HG02973 (cell line): ENCODE measurements at regions not wholly inside any gene's neighbourhood (a gene's known extent, or its start where the extent isn't known, plus 50 kb on each side); places are given as distances from the start of the nearest gene placed in this dataset.

ENCODE experiments used
- ATAC-seq: cut with Tn5 transposase; IDR thresholded peaks from one replicate; pipeline ENCODE4 v1.9.1; 2021; ENCODE audit warnings: moderate library complexity; ENCODE audit not compliant: unreplicated experiment

- no peak for ATAC-seq
These were observed 312.7 kb downstream of the HRH4 start for GRCh38 chr18:24773101-24773500.

GRCh38 chr18:24776019-24776418 lies 315.6 kb downstream of the HRH4 start:
- ATAC-seq: no peak

GRCh38 chr18:24778810-24779418 lies 318.5 kb downstream of the HRH4 start:
- ATAC-seq: no peak

- ATAC-seq: no peak
These were observed 322.1 kb downstream of the HRH4 start for GRCh38 chr18:24782566-24782965.

- ATAC-seq: no peak
These were observed 324.6 kb downstream of the HRH4 start for GRCh38 chr18:24785019-24785418.

GRCh38 chr18:24786027-24786426 lies 325.6 kb downstream of the HRH4 start:
- no peak for ATAC-seq

- ATAC-seq: no peak
These were observed 329.9 kb downstream of the HRH4 start for GRCh38 chr18:24790347-24790746.

- ATAC-seq: no peak
These were observed 331.5 kb downstream of the HRH4 start for GRCh38 chr18:24791751-24792545.

- ATAC-seq: no peak
These were observed 333.3 kb downstream of the HRH4 start for GRCh38 chr18:24793742-24794141.

- no peak for ATAC-seq
These were observed 334.7 kb downstream of the HRH4 start for GRCh38 chr18:24795129-24795528.

GRCh38 chr18:24797981-24798380 lies 337.5 kb downstream of the HRH4 start:
- ATAC-seq: no peak

GRCh38 chr18:24799176-24799575 lies 338.7 kb downstream of the HRH4 start:
- no peak for ATAC-seq

GRCh38 chr18:24799720-24800119 lies 339.3 kb downstream of the HRH4 start:
- no peak for ATAC-seq

GRCh38 chr18:24801001-24801400 lies 340.6 kb downstream of the HRH4 start:
- no peak for ATAC-seq

- no peak for ATAC-seq
These were observed 342.0 kb downstream of the HRH4 start for GRCh38 chr18:24802456-24802855.

- ATAC-seq: no peak
These were observed 344.7 kb downstream of the HRH4 start for GRCh38 chr18:24805156-24805555.

- ATAC-seq: no peak
These were observed 348.9 kb downstream of the HRH4 start for GRCh38 chr18:24809173-24809950.

- no peak for ATAC-seq
These were observed 350.3 kb downstream of the HRH4 start for GRCh38 chr18:24810561-24811305.

- ATAC-seq: no peak
These were observed 351.7 kb downstream of the HRH4 start for GRCh38 chr18:24811950-24812681.

GRCh38 chr18:24814521-24814920 lies 354.1 kb downstream of the HRH4 start:
- ATAC-seq: no peak
